HepG2 (cell line): ENCODE measurements at regions not wholly inside any gene's neighbourhood (a gene's known extent, or its start where the extent isn't known, plus 50 kb on each side); places are given as distances from the start of the nearest gene placed in this dataset.

Source experiments
- CREB1 ChIP-seq, 2 experiments: fragments of 450-650 bp in 1 of 2; IDR thresholded peaks; 2 replicates each; pipeline ENCODE4 v1.6.1; 2016 to 2017; ENCODE audit warnings: control low read depth in 1 of 2, mild to moderate bottlenecking in 1 of 2, missing compliant biosample characterization in 1 of 2, missing genetic modification characterization in 1 of 2
- CTCF ChIP-seq: sonication (generic); formaldehyde crosslinking; IDR thresholded peaks from 2 replicates; pipeline ENCODE4 v1.5.0; 2020; ENCODE audit warnings: mild to moderate bottlenecking, missing genetic modification reagents, moderate library complexity
- DDIT3 ChIP-seq: sonication (generic); formaldehyde crosslinking; IDR thresholded peaks from 2 replicates; pipeline ENCODE4 v1.4.0; 2020; ENCODE audit warnings: mild to moderate bottlenecking, missing genetic modification reagents
- HDAC6 ChIP-seq: fragments of 200-600 bp; sonication (generic); IDR thresholded peaks from 2 replicates; pipeline ENCODE4 v1.7.0; 2017; ENCODE audit warnings: mild to moderate bottlenecking, antibody characterized with exemption, low read length, low read depth
- SALL2 ChIP-seq: sonication (generic); formaldehyde crosslinking; IDR thresholded peaks from 2 replicates; pipeline ENCODE4 v1.8.1; 2023; ENCODE audit warnings: mild to moderate bottlenecking, missing genetic modification reagents, inconsistent platforms
- TIGD3 ChIP-seq: sonication (generic); formaldehyde crosslinking; IDR thresholded peaks from 2 replicates; pipeline ENCODE4 v1.5.1; 2020; ENCODE audit warnings: mild to moderate bottlenecking, missing genetic modification reagents, borderline replicate concordance
- ZNF224 ChIP-seq: sonication (generic); formaldehyde crosslinking; IDR thresholded peaks from 2 replicates; pipeline ENCODE4 v1.5.0; 2020; ENCODE audit warnings: mild to moderate bottlenecking, missing genetic modification reagents
- TF ChIP-seq, protein P1 (sequence below): sonication (generic); formaldehyde crosslinking; IDR thresholded peaks from 2 replicates; pipeline ENCODE4 v1.4.0; 2020; ENCODE audit warnings: missing genetic modification reagents

- TF ChIP-seq TIGD3 (CRISPR knock-in tag), result no peak
- TF ChIP-seq SALL2 (CRISPR knock-in tag), result no peak
- TF ChIP-seq DDIT3, result no peak
- no peak for TF ChIP-seq ZNF224 (CRISPR knock-in tag)
- TF ChIP-seq CREB1 (IDR thresholded peaks at IDR 0.05), result no peak
- TF ChIP-seq CREB1 (CRISPR knock-in tag; IDR thresholded peaks at IDR 0.05), result no peak
- TF ChIP-seq CTCF (CRISPR knock-in tag), result no peak
- TF ChIP-seq, protein P1, sequence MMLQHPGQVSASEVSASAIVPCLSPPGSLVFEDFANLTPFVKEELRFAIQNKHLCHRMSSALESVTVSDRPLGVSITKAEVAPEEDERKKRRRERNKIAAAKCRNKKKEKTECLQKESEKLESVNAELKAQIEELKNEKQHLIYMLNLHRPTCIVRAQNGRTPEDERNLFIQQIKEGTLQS (CRISPR knock-in tag), result no peak
- TF ChIP-seq HDAC6, result no peak
Measured at GRCh38 chr18:76578571-76579300, 83.7 kb upstream of the ZNF516 start.
